ENCODE measurements at regions not wholly inside any gene's neighbourhood (a gene's known extent, or its start where the extent isn't known, plus 50 kb on each side); places are given as distances from the start of the nearest gene placed in this dataset.

GRCh38 chr16:65224994-65225393 is 103.1 kb upstream of the CDH11 start:
- ATAC-seq (replicated peaks in 1 of 4) = no peak
- Mint-ChIP-seq H3K4me3 (no peak overlapping the region), H3K4me1 (no peaks in the 10 kb centered on the region), H3K9me3 (peaks cover 11 to 26% (median 12%) of the 10 kb centered on the region in 3 donors), H3K36me3 (no peaks in the 10 kb centered on the region), H3K27ac (no peak overlapping the region), H3K27me3 (no peaks in the 10 kb centered on the region)
- POLR2A ChIA-PET = no interaction called here
- Histone ChIP-seq H3K4me1 (ENCODE audit: control insufficient read depth in 1 of 2, extremely low read depth in 1 of 2, insufficient read depth in 2 of 2, low read length in 2 of 2) (no peaks in the 10 kb centered on the region), H3K27me3 (replicated peaks in 1 of 2; ENCODE audit: control insufficient read depth in 2 of 2, extremely low read depth in 1 of 2, insufficient read depth in 2 of 2, low read length in 1 of 2) (no peaks in the 10 kb centered on the region), H3K36me3 (ENCODE audit: control insufficient read depth in 2 of 2, extremely low read depth in 1 of 2, insufficient read depth in 1 of 2, low read length in 1 of 2) (no peaks in the 10 kb centered on the region), H3K4me3 (ENCODE audit: control insufficient read depth in 1 of 2, extremely low read depth in 1 of 2, low read length in 1 of 2) (no peak overlapping the region), H3K27ac (ENCODE audit: low read length) (no peak overlapping the region), H3K9me3 (no peaks in the 10 kb centered on the region)
- DNase-seq = no peak
- WGBS (ENCODE audit: insufficient coverage) = 83% methylated on average over 1 of the region's 1 CpG
- CTCF ChIA-PET = no interaction called here

- H3K36me3 Mint-ChIP-seq = no peaks in the 10 kb centered on the region
- no peaks in the 10 kb centered on the region for H3K27me3 Mint-ChIP-seq
- ChIA-PET CTCF (no interaction called here), POLR2A (no interaction called here)
- no peaks in the 10 kb centered on the region for H3K4me1 Mint-ChIP-seq
- WGBS (ENCODE audit: insufficient coverage) = no CpG with 5 or more reads among the region's 2 CpGs
- H3K36me3 ChIP-seq (ENCODE audit: control insufficient read depth in 2 of 2, extremely low read depth in 1 of 2, insufficient read depth in 1 of 2, low read length in 1 of 2) = no peaks in the 10 kb centered on the region
- no peak overlapping the region for H3K27ac Mint-ChIP-seq
- H3K4me1 ChIP-seq (ENCODE audit: control insufficient read depth in 1 of 2, extremely low read depth in 1 of 2, insufficient read depth in 2 of 2, low read length in 2 of 2) = no peaks in the 10 kb centered on the region
- DNase-seq = no peak
- no peak overlapping the region for H3K4me3 Mint-ChIP-seq
- no peaks in the 10 kb centered on the region for H3K27me3 ChIP-seq (replicated peaks in 1 of 2; ENCODE audit: control insufficient read depth in 2 of 2, extremely low read depth in 1 of 2, insufficient read depth in 2 of 2, low read length in 1 of 2)
- no peak overlapping the region for H3K4me3 ChIP-seq (ENCODE audit: control insufficient read depth in 1 of 2, extremely low read depth in 1 of 2, low read length in 1 of 2)
- no peaks in the 10 kb centered on the region for H3K9me3 ChIP-seq
- ATAC-seq (replicated peaks in 1 of 4) = no peak
- H3K9me3 Mint-ChIP-seq = peaks cover 11 to 26% (median 12%) of the 10 kb centered on the region in 3 donors
- H3K27ac ChIP-seq (ENCODE audit: low read length) = no peak overlapping the region
Observed at GRCh38 chr16:65224471-65224870, 102.6 kb upstream of the CDH11 start.

- Histone ChIP-seq H3K27ac (ENCODE audit: low read length) (no peak overlapping the region), H3K4me3 (ENCODE audit: control insufficient read depth in 1 of 2, extremely low read depth in 1 of 2, low read length in 1 of 2) (no peak overlapping the region), H3K9me3 (no peaks in the 10 kb centered on the region), H3K27me3 (replicated peaks in 1 of 2; ENCODE audit: control insufficient read depth in 2 of 2, extremely low read depth in 1 of 2, insufficient read depth in 2 of 2, low read length in 1 of 2) (no peaks in the 10 kb centered on the region), H3K36me3 (ENCODE audit: control insufficient read depth in 2 of 2, extremely low read depth in 1 of 2, insufficient read depth in 1 of 2, low read length in 1 of 2) (no peaks in the 10 kb centered on the region), H3K4me1 (ENCODE audit: control insufficient read depth in 1 of 2, extremely low read depth in 1 of 2, insufficient read depth in 2 of 2, low read length in 2 of 2) (no peaks in the 10 kb centered on the region)
- no peak for ATAC-seq (replicated peaks in 1 of 4)
- Mint-ChIP-seq H3K27ac (no peak overlapping the region), H3K4me1 (no peaks in the 10 kb centered on the region), H3K36me3 (no peaks in the 10 kb centered on the region), H3K4me3 (no peak overlapping the region), H3K27me3 (no peaks in the 10 kb centered on the region), H3K9me3 (peaks cover 11 to 22% (median 12%) of the 10 kb centered on the region in 3 donors)
- 62% methylated on average over 2 of the region's 3 CpGs for WGBS (ENCODE audit: insufficient coverage)
- ChIA-PET CTCF (no interaction called here), POLR2A (no interaction called here)
- DNase-seq = no peak
Observed at GRCh38 chr16:65223335-65223734, 101.5 kb upstream of the CDH11 start.

GRCh38 chr16:65222536-65222935 is 100.7 kb upstream of the CDH11 start:
- H3K4me1 Mint-ChIP-seq = no peaks in the 10 kb centered on the region
- 57% methylated on average over 2 of the region's 6 CpGs for WGBS (ENCODE audit: insufficient coverage)
- Histone ChIP-seq H3K9me3 (no peaks in the 10 kb centered on the region), H3K4me3 (ENCODE audit: control insufficient read depth in 1 of 2, extremely low read depth in 1 of 2, low read length in 1 of 2) (no peak overlapping the region), H3K4me1 (ENCODE audit: control insufficient read depth in 1 of 2, extremely low read depth in 1 of 2, insufficient read depth in 2 of 2, low read length in 2 of 2) (no peaks in the 10 kb centered on the region), H3K27me3 (replicated peaks in 1 of 2; ENCODE audit: control insufficient read depth in 2 of 2, extremely low read depth in 1 of 2, insufficient read depth in 2 of 2, low read length in 1 of 2) (no peaks in the 10 kb centered on the region), H3K27ac (ENCODE audit: low read length) (no peak overlapping the region), H3K36me3 (ENCODE audit: control insufficient read depth in 2 of 2, extremely low read depth in 1 of 2, insufficient read depth in 1 of 2, low read length in 1 of 2) (no peaks in the 10 kb centered on the region)
- no peak overlapping the region for H3K4me3 Mint-ChIP-seq
- ChIA-PET CTCF (no interaction called here), POLR2A (no interaction called here)
- ATAC-seq (replicated peaks in 1 of 4) (no peak), DNase-seq (no peak)
- H3K27me3 Mint-ChIP-seq = no peaks in the 10 kb centered on the region
- H3K27ac Mint-ChIP-seq = no peak overlapping the region
- H3K9me3 Mint-ChIP-seq = peaks cover 7 to 19% (median 17%) of the 10 kb centered on the region in 3 donors
- no peaks in the 10 kb centered on the region for H3K36me3 Mint-ChIP-seq

GRCh38 chr16:65222049-65222448 is 100.2 kb upstream of the CDH11 start:
- Histone ChIP-seq H3K27me3 (replicated peaks in 1 of 2; ENCODE audit: control insufficient read depth in 2 of 2, extremely low read depth in 1 of 2, insufficient read depth in 2 of 2, low read length in 1 of 2) (no peaks in the 10 kb centered on the region), H3K4me3 (ENCODE audit: control insufficient read depth in 1 of 2, extremely low read depth in 1 of 2, low read length in 1 of 2) (no peak overlapping the region), H3K36me3 (ENCODE audit: control insufficient read depth in 2 of 2, extremely low read depth in 1 of 2, insufficient read depth in 1 of 2, low read length in 1 of 2) (no peaks in the 10 kb centered on the region), H3K4me1 (ENCODE audit: control insufficient read depth in 1 of 2, extremely low read depth in 1 of 2, insufficient read depth in 2 of 2, low read length in 2 of 2) (no peaks in the 10 kb centered on the region), H3K9me3 (no peaks in the 10 kb centered on the region), H3K27ac (ENCODE audit: low read length) (no peak overlapping the region)
- H3K27me3 Mint-ChIP-seq = no peaks in the 10 kb centered on the region
- ATAC-seq (replicated peaks in 1 of 4) = no peak
- no peaks in the 10 kb centered on the region for H3K36me3 Mint-ChIP-seq
- no peak overlapping the region for H3K27ac Mint-ChIP-seq
- no peak for DNase-seq
- H3K4me3 Mint-ChIP-seq = no peak overlapping the region
- no peaks in the 10 kb centered on the region for H3K4me1 Mint-ChIP-seq
- peaks cover 10 to 19% (median 17%) of the 10 kb centered on the region in 3 donors for H3K9me3 Mint-ChIP-seq
- ChIA-PET CTCF (no interaction called here), POLR2A (no interaction called here)
- WGBS (ENCODE audit: insufficient coverage) = no CpG with 5 or more reads among the region's 1 CpG

- POLR2A ChIA-PET = no interaction called here
- no peaks in the 10 kb centered on the region for H3K27me3 Mint-ChIP-seq
- DNase-seq = no peak
- no peak overlapping the region for H3K4me3 Mint-ChIP-seq
- Histone ChIP-seq H3K36me3 (ENCODE audit: control insufficient read depth in 2 of 2, extremely low read depth in 1 of 2, insufficient read depth in 1 of 2, low read length in 1 of 2) (no peaks in the 10 kb centered on the region), H3K4me1 (ENCODE audit: control insufficient read depth in 1 of 2, extremely low read depth in 1 of 2, insufficient read depth in 2 of 2, low read length in 2 of 2) (no peaks in the 10 kb centered on the region), H3K9me3 (no peaks in the 10 kb centered on the region), H3K27ac (ENCODE audit: low read length) (no peak overlapping the region), H3K27me3 (replicated peaks in 1 of 2; ENCODE audit: control insufficient read depth in 2 of 2, extremely low read depth in 1 of 2, insufficient read depth in 2 of 2, low read length in 1 of 2) (no peaks in the 10 kb centered on the region), H3K4me3 (ENCODE audit: control insufficient read depth in 1 of 2, extremely low read depth in 1 of 2, low read length in 1 of 2) (no peak overlapping the region)
- H3K36me3 Mint-ChIP-seq = no peaks in the 10 kb centered on the region
- H3K4me1 Mint-ChIP-seq = no peaks in the 10 kb centered on the region
- H3K9me3 Mint-ChIP-seq = peaks cover 15 to 24% (median 17%) of the 10 kb centered on the region in 3 donors
- CTCF ChIA-PET = no interaction called here
- H3K27ac Mint-ChIP-seq = no peak overlapping the region
- WGBS (ENCODE audit: insufficient coverage) = no CpG with 5 or more reads among the region's 1 CpG
- ATAC-seq (replicated peaks in 1 of 4) = no peak
Observed at GRCh38 chr16:65219786-65220185, 97.9 kb upstream of the CDH11 start.

GRCh38 chr16:65218348-65218747 is 96.5 kb upstream of the CDH11 start:
- Mint-ChIP-seq H3K27me3 (no peaks in the 10 kb centered on the region), H3K27ac (no peak overlapping the region), H3K9me3 (peaks cover 16 to 20% (median 17%) of the 10 kb centered on the region in 3 donors), H3K36me3 (no peaks in the 10 kb centered on the region), H3K4me1 (no peaks in the 10 kb centered on the region), H3K4me3 (no peak overlapping the region)
- no peak for ATAC-seq (replicated peaks in 1 of 4)
- H3K4me3 ChIP-seq (ENCODE audit: control insufficient read depth in 1 of 2, extremely low read depth in 1 of 2, low read length in 1 of 2) = no peak overlapping the region
- DNase-seq = no peak
- no peaks in the 10 kb centered on the region for H3K9me3 ChIP-seq
- ChIA-PET CTCF (interaction anchor here in 1 of 2 donors (0.8 kb wide), 1 partner anchor 261 kb away, joined by 3 read pairs; no protein-coding TSS in a partner anchor), POLR2A (no interaction called here)
- H3K4me1 ChIP-seq (ENCODE audit: control insufficient read depth in 1 of 2, extremely low read depth in 1 of 2, insufficient read depth in 2 of 2, low read length in 2 of 2) = no peaks in the 10 kb centered on the region
- no peaks in the 10 kb centered on the region for H3K27me3 ChIP-seq (replicated peaks in 1 of 2; ENCODE audit: control insufficient read depth in 2 of 2, extremely low read depth in 1 of 2, insufficient read depth in 2 of 2, low read length in 1 of 2)
- WGBS (ENCODE audit: insufficient coverage) = 22% methylated on average over 1 of the region's 3 CpGs
- no peak overlapping the region for H3K27ac ChIP-seq (ENCODE audit: low read length)
- H3K36me3 ChIP-seq (ENCODE audit: control insufficient read depth in 2 of 2, extremely low read depth in 1 of 2, insufficient read depth in 1 of 2, low read length in 1 of 2) = no peaks in the 10 kb centered on the region

Measured in T-cell (primary cell).